H9 (cell line): ENCODE measurements at regions not wholly inside any gene's neighbourhood (a gene's known extent, or its start where the extent isn't known, plus 50 kb on each side); places are given as distances from the start of the nearest gene placed in this dataset.

Experiments
- DNase-seq: peaks from one replicate; pipeline ENCODE4 v3.0.0-alpha.2; 2017
- H2AFZ ChIP-seq: one replicate; pipeline ENCODE4 v1.6.1; 2013; ENCODE audit warnings: mild to moderate bottlenecking, low read length, control low read depth, moderate library complexity
- H2AK5ac ChIP-seq: 2 replicates; pipeline ENCODE4 v1.6.1; 2013; ENCODE audit warnings: low read length, control low read depth, mixed read lengths; ENCODE audit not compliant: insufficient read length
- H2BK120ac ChIP-seq: one replicate; pipeline ENCODE4 v1.6.1; 2013; ENCODE audit warnings: low read depth, mild to moderate bottlenecking, low read length, control low read depth, inconsistent platforms; ENCODE audit not compliant: poor library complexity, severe bottlenecking
- H2BK12ac ChIP-seq: 2 replicates; pipeline ENCODE4 v1.6.1; 2013; ENCODE audit warnings: low read length, control low read depth, mixed read lengths, low read depth; ENCODE audit not compliant: insufficient read length
- H2BK15ac ChIP-seq: 2 replicates; pipeline ENCODE4 v1.6.1; 2013; ENCODE audit warnings: low read depth, low read length, control low read depth
- H2BK20ac ChIP-seq: one replicate; pipeline ENCODE4 v1.6.1; 2013; ENCODE audit warnings: low read depth, mild to moderate bottlenecking, low read length, control low read depth, inconsistent platforms; ENCODE audit not compliant: poor library complexity, severe bottlenecking
- H2BK5ac ChIP-seq: 2 replicates; pipeline ENCODE4 v1.6.1; 2013; ENCODE audit warnings: low read length, control low read depth, mixed read lengths; ENCODE audit not compliant: insufficient read length
- H3K14ac ChIP-seq: 2 replicates; pipeline ENCODE4 v1.6.1; 2013; ENCODE audit warnings: low read length, control low read depth; ENCODE audit not compliant: insufficient read depth
- H3K18ac ChIP-seq: 2 replicates; pipeline ENCODE4 v1.6.1; 2013; ENCODE audit warnings: low read depth, mild to moderate bottlenecking, mixed read lengths, low read length, control low read depth; ENCODE audit not compliant: insufficient read length
- H3K23ac ChIP-seq: 2 replicates; pipeline ENCODE4 v1.6.1; 2013; ENCODE audit warnings: low read length, control low read depth, mixed read lengths, low read depth; ENCODE audit not compliant: insufficient read length
- H3K23me2 ChIP-seq: 2 replicates; pipeline ENCODE4 v1.6.1; 2013; ENCODE audit warnings: low read depth, mild to moderate bottlenecking, mixed read lengths, low read length, control low read depth; ENCODE audit not compliant: insufficient read length, poor library complexity, severe bottlenecking
- H3K27ac ChIP-seq: 2 replicates; pipeline ENCODE4 v1.5.1; 2013; ENCODE audit warnings: low read length, control low read depth, mixed read lengths, low read depth; ENCODE audit not compliant: insufficient read length
- H3K27me3 ChIP-seq: 2 replicates; pipeline ENCODE4 v1.6.1; 2013; ENCODE audit warnings: low read length, control low read depth, inconsistent platforms; ENCODE audit not compliant: insufficient read depth
- H3K4ac ChIP-seq: 2 replicates; pipeline ENCODE4 v1.6.1; 2013; ENCODE audit warnings: low read depth, mild to moderate bottlenecking, control low read depth, inconsistent platforms, low read length, moderate library complexity
- H3K4me1 ChIP-seq: 2 replicates; pipeline ENCODE4 v1.6.1; 2013; ENCODE audit warnings: low read length, control low read depth, inconsistent platforms; ENCODE audit not compliant: insufficient read depth
- H3K4me2 ChIP-seq: 2 replicates; pipeline ENCODE4 v1.6.1; 2013; ENCODE audit warnings: low read length, control low read depth, mixed read lengths; ENCODE audit not compliant: insufficient read length, insufficient read depth
- H3K56ac ChIP-seq: 2 replicates; pipeline ENCODE4 v1.6.1; 2013; ENCODE audit warnings: low read depth, mild to moderate bottlenecking, mixed read lengths, low read length, control low read depth; ENCODE audit not compliant: insufficient read length
- H3K79me1 ChIP-seq: 2 replicates; pipeline ENCODE4 v1.6.1; 2013; ENCODE audit warnings: low read depth, mild to moderate bottlenecking, moderate library complexity, low read length, control low read depth, inconsistent platforms; ENCODE audit not compliant: insufficient read depth, poor library complexity, severe bottlenecking
- H3K79me2 ChIP-seq: 2 replicates; pipeline ENCODE4 v1.6.1; 2013; ENCODE audit warnings: low read length, control low read depth, inconsistent platforms; ENCODE audit not compliant: insufficient read depth
- H3K9ac ChIP-seq: 2 replicates; pipeline ENCODE4 v1.6.1; 2013; ENCODE audit warnings: low read length, control low read depth, mixed read lengths; ENCODE audit not compliant: insufficient read length; ENCODE audit errors: extremely low read depth
- H3K9me3 ChIP-seq: one replicate; pipeline ENCODE4 v1.6.1; 2013; ENCODE audit warnings: low read depth, low read length, inconsistent platforms; ENCODE audit not compliant: control insufficient read depth
- H3T11ph ChIP-seq: one replicate; pipeline ENCODE4 v1.6.1; 2013; ENCODE audit warnings: mild to moderate bottlenecking, low read length, control low read depth, inconsistent platforms
- H4K20me1 ChIP-seq: one replicate; pipeline ENCODE4 v1.6.1; 2013; ENCODE audit not compliant: control insufficient read depth, insufficient read length, insufficient read depth
- H4K5ac ChIP-seq: 2 replicates; pipeline ENCODE4 v1.6.1; 2013; ENCODE audit warnings: low read depth, mild to moderate bottlenecking, mixed read lengths, low read length, control low read depth; ENCODE audit not compliant: insufficient read length
- H4K8ac ChIP-seq: replicated peaks from 2 replicates; pipeline ENCODE4 v1.6.1; 2013; ENCODE audit warnings: low read length, control low read depth, mixed read lengths, low read depth; ENCODE audit not compliant: insufficient read length
- H4K91ac ChIP-seq: 2 replicates; pipeline ENCODE4 v1.6.1; 2013; ENCODE audit warnings: low read depth, mild to moderate bottlenecking, moderate library complexity, mixed read lengths, low read length, control low read depth; ENCODE audit not compliant: insufficient read length
- H3K27ac Mint-ChIP-seq, 3 experiments: 2 replicates in 2 of 3; 3 replicates in 1 of 3; pipeline ENCODE4 v1.8.0; 2020 to 2021; ENCODE audit warnings: mixed read lengths in 3 of 3, mild to moderate bottlenecking in 1 of 3, moderate library complexity in 1 of 3
- H3K27me3 Mint-ChIP-seq: 2 replicates; pipeline ENCODE4 v1.8.0; 2021; ENCODE audit warnings: low read depth, mild to moderate bottlenecking, moderate library complexity, mixed read lengths
- H3K36me3 Mint-ChIP-seq, 3 experiments: 2 replicates in 2 of 3; 3 replicates in 1 of 3; pipeline ENCODE4 v1.8.0; 2020 to 2021; ENCODE audit warnings: low read depth in 3 of 3, mixed read lengths in 3 of 3; ENCODE audit not compliant: insufficient read depth in 1 of 3
- H3K4me1 Mint-ChIP-seq, 2 experiments: 2 replicates each; pipeline ENCODE4 v1.8.0; 2020; ENCODE audit warnings: mixed read lengths in 2 of 2
- H3K4me3 Mint-ChIP-seq, 2 experiments: 2 replicates in 1 of 2; 3 replicates in 1 of 2; pipeline ENCODE4 v1.8.0; 2020 to 2021; ENCODE audit warnings: mild to moderate bottlenecking in 2 of 2, mixed read lengths in 2 of 2, moderate library complexity in 1 of 2
- H3K9me3 Mint-ChIP-seq, 2 experiments: 2 replicates in 1 of 2; 3 replicates in 1 of 2; pipeline ENCODE4 v1.8.0; 2020; ENCODE audit warnings: mild to moderate bottlenecking in 2 of 2, mixed read lengths in 2 of 2, moderate library complexity in 1 of 2
- CTCF ChIP-seq: fragments of 200-600 bp; sonication (generic); conservative IDR thresholded peaks from 3 replicates; pipeline ENCODE4 v1.8.0; 2021; ENCODE audit warnings: antibody characterized with exemption, mild to moderate bottlenecking
- WGBS: extraction: QIAGEN DNeasy Blood & Tissue Kit; methylation state at CpG from one replicate; pipeline ENCODE4 v1.1.7; 2013; ENCODE audit warnings: missing lambda C conversion rate, low lambda C conversion rate, mixed read lengths; ENCODE audit not compliant: insufficient read length; ENCODE audit errors: extremely low coverage; 5-methylcytosine and 5-hydroxymethylcytosine counted together

GRCh38 chr22:47884200-47884599 is 1121.8 kb downstream of the TBC1D22A start:
- H4K8ac ChIP-seq: no peak overlapping the region
- no peak overlapping the region for H3T11ph ChIP-seq
- H3K9me3 ChIP-seq: no peaks in the 10 kb centered on the region
- H2BK12ac ChIP-seq: no peak overlapping the region
- H3K79me2 ChIP-seq: no peaks in the 10 kb centered on the region
- TF ChIP-seq CTCF: no peak
- H2AK5ac ChIP-seq: no peak overlapping the region
- H3K23ac ChIP-seq: no peak overlapping the region
- no peak overlapping the region for H3K14ac ChIP-seq
- no peaks in the 10 kb centered on the region for H3K79me1 ChIP-seq
- H2BK120ac ChIP-seq: no peak overlapping the region
- no peak overlapping the region for H2BK5ac ChIP-seq
- Mint-ChIP-seq H3K36me3 (peaks cover 0 to 7% (median 0%) of the 10 kb centered on the region in 3 experiments; a peak in 2 of 7 replicates), H3K27me3 (peaks cover 6% of the 10 kb centered on the region), H3K27ac (no peak overlapping the region), H3K4me3 (no peak overlapping the region), H3K4me1 (no peaks in the 10 kb centered on the region), H3K9me3 (peaks cover 0 to 52% of the 10 kb centered on the region in 2 experiments; a peak in 2 of 5 replicates)
- no peak overlapping the region for H2BK20ac ChIP-seq
- no peak for DNase-seq
- no peak overlapping the region for H4K5ac ChIP-seq
- H3K4ac ChIP-seq: no peak overlapping the region
- no peaks in the 10 kb centered on the region for H3K27me3 ChIP-seq
- no peaks in the 10 kb centered on the region for H3K23me2 ChIP-seq
- H3K4me2 ChIP-seq: no peak overlapping the region
- H2AFZ ChIP-seq: no peak overlapping the region
- WGBS: no CpG with 5 or more reads among the region's 15 CpGs
- H3K27ac ChIP-seq: no peak overlapping the region
- H3K4me1 ChIP-seq: peaks cover 2% of the 10 kb centered on the region; the same call in 1 of the 2 replicates
- no peak overlapping the region for H2BK15ac ChIP-seq
- no peaks in the 10 kb centered on the region for H4K20me1 ChIP-seq
- H3K18ac ChIP-seq: no peak overlapping the region
- no peak overlapping the region for H3K56ac ChIP-seq
- H4K91ac ChIP-seq: no peak overlapping the region
- H3K9ac ChIP-seq: no peak overlapping the region
